ENCODE measurements at regions not wholly inside any gene's neighbourhood (a gene's known extent, or its start where the extent isn't known, plus 50 kb on each side); places are given as distances from the start of the nearest gene placed in this dataset.

- TF ChIP-seq CTCF (IDR thresholded peaks at IDR 0.05): no peak
- no peak for TF ChIP-seq POLR2A (IDR thresholded peaks at IDR 0.05)
Measured at GRCh38 chr18:59767732-59768131, 70.5 kb upstream of the CCBE1 start.

Measured in lower leg skin (tissue), 3 donors.